Activated T-cell treated with anti-CD3 and anti-CD28 coated beads, Interleukin-2, amount 50 U/mL, for 48 hours (primary cell): ENCODE measurements at regions not wholly inside any gene's neighbourhood (a gene's known extent, or its start where the extent isn't known, plus 50 kb on each side); places are given as distances from the start of the nearest gene placed in this dataset.
"Not testable (repeated sequence)": the region's sequence is repeated elsewhere in the genome, so short reads cannot be mapped to it uniquely, and the experiment has no call there.

Source experiments
- DNase-seq, 2 experiments: peaks; one replicate each; pipeline ENCODE4 v3.0.0-alpha.2; 2020

- no peak for DNase-seq
These were observed 105.6 kb upstream of the PLXNA2 start for GRCh38 chr1:208349694-208350330.

- DNase-seq, result no peak
These were observed 106.6 kb upstream of the PLXNA2 start for GRCh38 chr1:208350815-208351214.

GRCh38 chr1:208351838-208352237 lies 107.7 kb upstream of the PLXNA2 start:
- DNase-seq, result no peak

GRCh38 chr1:208353797-208354196 lies 109.6 kb upstream of the PLXNA2 start:
- DNase-seq, result not testable (repeated sequence)

GRCh38 chr1:208357644-208358507 lies 113.7 kb upstream of the PLXNA2 start:
- no peak for DNase-seq

- no peak for DNase-seq
These were observed 114.5 kb upstream of the PLXNA2 start for GRCh38 chr1:208358651-208359050.

- DNase-seq, result no peak
These were observed 117.8 kb upstream of the PLXNA2 start for GRCh38 chr1:208362011-208362410.

GRCh38 chr1:208366559-208366958 lies 122.4 kb upstream of the PLXNA2 start:
- DNase-seq, result no peak

GRCh38 chr1:208369045-208369444 lies 124.9 kb upstream of the PLXNA2 start:
- DNase-seq, result no peak

- DNase-seq, result no peak
These were observed 125.5 kb upstream of the PLXNA2 start for GRCh38 chr1:208369658-208370057.

- no peak for DNase-seq
These were observed 130.3 kb upstream of the PLXNA2 start for GRCh38 chr1:208374391-208374941.

- no peak for DNase-seq
These were observed 137.3 kb upstream of the PLXNA2 start for GRCh38 chr1:208381481-208381880.

- DNase-seq, result no peak
These were observed 144.0 kb upstream of the PLXNA2 start for GRCh38 chr1:208387908-208388811.

GRCh38 chr1:208393416-208393815 lies 149.2 kb upstream of the PLXNA2 start:
- DNase-seq, result no peak

GRCh38 chr1:208393826-208394225 lies 149.6 kb upstream of the PLXNA2 start:
- DNase-seq, result no peak

- no peak for DNase-seq
These were observed 153.1 kb upstream of the PLXNA2 start for GRCh38 chr1:208397286-208397685.

- DNase-seq, result no peak
These were observed 160.8 kb upstream of the PLXNA2 start for GRCh38 chr1:208405014-208405413.

- DNase-seq, result no peak
These were observed 165.0 kb upstream of the PLXNA2 start for GRCh38 chr1:208409176-208409575.

- DNase-seq, result no peak
These were observed 166.2 kb upstream of the PLXNA2 start for GRCh38 chr1:208410409-208410808.

- no peak for DNase-seq
These were observed 168.8 kb upstream of the PLXNA2 start for GRCh38 chr1:208413006-208413405.

- no peak for DNase-seq
These were observed 174.5 kb upstream of the PLXNA2 start for GRCh38 chr1:208418667-208419066.

- DNase-seq, result no peak
These were observed 175.7 kb upstream of the PLXNA2 start for GRCh38 chr1:208419746-208420420.
